Gastrocnemius medialis (tissue), 4 donors: ENCODE measurements at regions not wholly inside any gene's neighbourhood (a gene's known extent, or its start where the extent isn't known, plus 50 kb on each side); places are given as distances from the start of the nearest gene placed in this dataset.

Experiments
- CTCF ChIP-seq, 5 experiments: fragments of 450-650 bp in 3 of 5; fragments of 200-600 bp in 2 of 5; sonication (generic) in 2 of 5; IDR thresholded peaks in 4 of 5; conservative IDR thresholded peaks in 1 of 5; 1 replicate in 4 of 5; 2 replicates in 1 of 5; pipeline ENCODE4 v1.5.1; 2016 to 2019; ENCODE audit warnings: antibody characterized with exemption in 5 of 5, mild to moderate bottlenecking in 3 of 5, moderate library complexity in 3 of 5
- POLR2A ChIP-seq, 2 donors: fragments of 450-650 bp; IDR thresholded peaks; one replicate each; pipeline ENCODE4 v1.6.1; 2017; ENCODE audit warnings: antibody characterized with exemption in 2 of 2, mild to moderate bottlenecking in 2 of 2, moderate library complexity in 2 of 2

- no peak for TF ChIP-seq CTCF (IDR thresholded peaks at IDR 0.05 in 4 of 5, conservative IDR thresholded peaks at IDR 0.05 in 1 of 5)
- TF ChIP-seq POLR2A (IDR thresholded peaks at IDR 0.05), result no peak
These were observed 105.5 kb downstream of the GYPC start for GRCh38 chr2:126761256-126761980.
